Activated T-cell treated with anti-CD3 and anti-CD28 coated beads, Interleukin-2, amount 50 U/mL, for 72 hours (primary cell): ENCODE measurements at regions not wholly inside any gene's neighbourhood (a gene's known extent, or its start where the extent isn't known, plus 50 kb on each side); places are given as distances from the start of the nearest gene placed in this dataset.

Source experiments
- ATAC-seq, 2 donors: fragments of 150-1000 bp; cut with Tn5 transposase; replicated peaks in 1 of 2; 2 replicates each; pipeline ENCODE4 v1.10.0; 2021; ENCODE audit warnings: moderate library complexity in 2 of 2, mild to moderate bottlenecking in 1 of 2
- DNase-seq, 2 donors: peaks; one replicate each; pipeline ENCODE4 v3.0.0; 2021 to 2022; ENCODE audit warnings: mixed read lengths in 1 of 2
- H3K27ac Mint-ChIP-seq: one replicate; pipeline ENCODE4 v1.8.0; 2022; ENCODE audit warnings: mild to moderate bottlenecking, moderate library complexity, mixed read lengths
- H3K27me3 Mint-ChIP-seq: one replicate; pipeline ENCODE4 v1.8.0; 2022; ENCODE audit warnings: low read depth, mixed read lengths
- H3K36me3 Mint-ChIP-seq, 2 donors: one replicate each; pipeline ENCODE4 v1.8.0; 2022; ENCODE audit warnings: mixed read lengths in 2 of 2, mild to moderate bottlenecking in 1 of 2; ENCODE audit not compliant: insufficient read depth in 2 of 2
- H3K4me1 Mint-ChIP-seq: one replicate; pipeline ENCODE4 v1.8.0; 2022; ENCODE audit warnings: low read depth, mixed read lengths
- H3K4me3 Mint-ChIP-seq, 2 donors: one replicate each; pipeline ENCODE4 v1.8.0; 2022; ENCODE audit warnings: mild to moderate bottlenecking in 2 of 2, mixed read lengths in 2 of 2, moderate library complexity in 2 of 2
- H3K9me3 Mint-ChIP-seq, 2 donors: one replicate each; pipeline ENCODE4 v1.8.0; 2022; ENCODE audit warnings: mixed read lengths in 2 of 2

DNA sequence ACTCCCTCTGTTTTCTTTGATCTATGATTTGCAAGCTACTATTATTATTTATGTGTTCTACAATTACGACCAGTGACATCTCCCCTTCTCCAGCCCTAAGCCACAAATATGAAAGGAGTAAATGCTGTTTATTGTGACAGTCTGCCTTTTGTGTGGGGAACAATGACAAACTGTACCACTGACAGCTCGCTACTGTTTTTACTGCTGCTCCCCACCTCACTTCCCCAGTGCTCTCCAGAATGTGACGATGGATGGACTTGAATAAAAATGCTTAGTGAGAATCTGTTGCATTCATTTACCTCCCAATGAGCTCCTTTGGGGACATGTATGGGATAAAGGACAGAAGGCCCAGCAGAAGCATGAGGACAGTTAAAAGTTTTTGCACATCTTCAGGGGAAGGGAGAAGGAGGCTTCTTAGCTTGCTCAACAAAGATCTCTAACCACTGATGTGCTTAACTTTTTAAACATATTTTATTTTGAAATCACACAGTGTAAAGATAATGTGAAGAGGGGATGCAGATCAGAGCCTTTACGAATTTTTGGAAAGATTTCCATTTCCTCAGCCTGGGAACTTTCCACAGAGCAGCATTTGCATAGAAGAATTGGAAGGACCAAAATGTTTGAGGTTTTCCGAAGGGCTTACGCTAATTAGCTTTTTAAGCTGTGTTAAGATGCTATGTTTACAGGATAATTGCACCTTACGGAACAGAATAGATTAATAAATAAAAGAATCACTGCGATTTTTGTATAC lies 485.1 kb upstream of the TENM3 start:
- no peak overlapping the region for H3K4me3 Mint-ChIP-seq
- no peak overlapping the region for H3K27ac Mint-ChIP-seq
- no peaks in the 10 kb centered on the region for H3K27me3 Mint-ChIP-seq
- H3K4me1 Mint-ChIP-seq, result no peaks in the 10 kb centered on the region
- peaks cover 2 to 5% of the 10 kb centered on the region in 2 donors for H3K9me3 Mint-ChIP-seq
- ATAC-seq (no peak), DNase-seq (no peak)
- H3K36me3 Mint-ChIP-seq, result no peaks in the 10 kb centered on the region

DNA sequence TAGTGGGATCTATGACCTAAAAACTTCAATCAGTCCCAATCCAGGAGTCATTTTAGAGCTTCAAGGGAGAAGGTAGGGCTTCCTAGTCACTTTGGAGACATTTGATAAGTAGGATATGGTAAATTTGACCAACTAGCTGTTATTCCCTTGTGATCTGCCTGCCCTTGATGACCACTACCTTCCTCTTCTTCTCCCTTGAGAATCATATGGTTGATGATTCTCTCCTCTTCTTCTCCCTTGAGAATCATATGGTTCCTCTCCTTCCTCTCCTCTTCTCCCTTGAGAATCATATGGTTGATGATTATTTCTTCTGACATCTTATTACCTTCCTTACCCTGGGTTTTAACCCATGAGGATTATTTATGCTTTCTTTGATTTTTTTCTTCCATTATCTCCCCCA lies 482.6 kb upstream of the TENM3 start:
- no peak overlapping the region for H3K4me3 Mint-ChIP-seq
- H3K36me3 Mint-ChIP-seq, result no peaks in the 10 kb centered on the region
- peaks cover 0 to 5% of the 10 kb centered on the region in 2 donors for H3K9me3 Mint-ChIP-seq
- no peaks in the 10 kb centered on the region for H3K27me3 Mint-ChIP-seq
- H3K27ac Mint-ChIP-seq, result no peak overlapping the region
- no peak for DNase-seq
- H3K4me1 Mint-ChIP-seq, result no peaks in the 10 kb centered on the region
- ATAC-seq, result no peak

DNA sequence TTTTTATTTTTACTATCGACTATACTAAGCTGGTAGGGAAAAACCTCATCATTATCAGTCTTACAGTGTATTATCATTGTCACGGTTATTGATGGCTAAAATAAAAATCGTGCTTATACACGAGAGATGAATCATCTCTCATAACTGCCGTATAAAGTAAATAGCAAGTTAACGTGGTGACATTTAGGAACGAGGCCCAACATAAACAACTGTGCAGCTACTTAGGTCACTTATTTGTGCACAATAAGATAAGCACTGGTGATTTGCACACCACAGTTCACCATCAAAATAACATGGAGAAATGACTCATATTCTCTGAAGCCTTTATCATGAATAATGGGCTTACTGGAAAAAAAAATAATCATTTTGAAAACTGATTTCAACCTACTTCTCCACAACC lies 482.0 kb upstream of the TENM3 start:
- H3K4me3 Mint-ChIP-seq, result no peak overlapping the region
- H3K27me3 Mint-ChIP-seq, result no peaks in the 10 kb centered on the region
- peaks cover 0 to 1% of the 10 kb centered on the region in 2 donors for H3K9me3 Mint-ChIP-seq
- H3K4me1 Mint-ChIP-seq, result no peaks in the 10 kb centered on the region
- H3K27ac Mint-ChIP-seq, result no peak overlapping the region
- no peaks in the 10 kb centered on the region for H3K36me3 Mint-ChIP-seq
- DNase-seq, result no peak
- no peak for ATAC-seq

DNA sequence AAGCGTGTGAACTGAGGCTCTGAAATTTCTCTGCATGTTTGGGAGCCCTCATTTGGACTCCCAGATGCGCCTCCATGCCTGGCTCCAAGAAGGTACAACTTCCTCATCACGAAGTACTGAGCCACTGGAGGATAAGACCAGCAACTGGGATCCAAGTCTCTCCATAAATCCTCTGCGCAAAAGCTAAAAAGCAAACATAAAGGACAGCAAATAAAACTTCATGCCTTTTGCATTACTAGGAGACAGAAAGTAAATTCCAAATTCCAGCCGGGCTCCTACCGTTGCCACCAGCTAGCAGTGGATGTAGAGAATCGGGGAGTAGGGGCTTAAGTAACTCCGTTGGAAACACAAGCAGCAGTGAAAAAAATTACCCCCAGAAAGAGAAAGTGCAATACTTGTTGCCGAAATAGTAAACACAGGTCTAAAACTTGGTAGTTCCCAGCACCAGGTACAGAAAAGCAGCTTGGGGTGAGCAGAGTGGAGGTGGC lies 477.1 kb upstream of the TENM3 start:
- no peak overlapping the region for H3K4me3 Mint-ChIP-seq
- no peak for DNase-seq
- H3K4me1 Mint-ChIP-seq, result no peaks in the 10 kb centered on the region
- ATAC-seq, result no peak
- no peaks in the 10 kb centered on the region for H3K27me3 Mint-ChIP-seq
- peaks cover 1 to 3% of the 10 kb centered on the region in 2 donors for H3K9me3 Mint-ChIP-seq
- no peaks in the 10 kb centered on the region for H3K36me3 Mint-ChIP-seq
- H3K27ac Mint-ChIP-seq, result no peak overlapping the region

DNA sequence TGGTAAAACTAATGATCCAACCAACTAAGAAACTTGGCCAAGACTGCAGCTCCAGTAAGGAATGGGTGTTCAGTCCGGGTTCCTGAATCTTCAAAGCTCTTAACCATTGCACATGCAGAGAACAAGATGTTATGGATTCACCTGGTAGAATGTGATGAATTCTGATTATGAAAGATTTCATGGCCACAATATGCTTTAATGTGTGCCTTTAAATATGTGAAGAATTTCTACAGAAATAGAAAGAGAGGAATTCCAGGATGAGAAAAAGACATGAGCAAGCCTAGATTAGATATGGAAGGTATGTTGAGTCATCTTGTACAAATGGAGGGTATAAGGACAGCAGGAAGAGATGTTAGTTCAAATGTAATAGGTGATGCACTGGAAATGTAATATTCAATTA lies 472.2 kb upstream of the TENM3 start:
- DNase-seq, result no peak
- H3K9me3 Mint-ChIP-seq, result peaks cover 0 to 6% of the 10 kb centered on the region in 2 donors
- no peaks in the 10 kb centered on the region for H3K36me3 Mint-ChIP-seq
- H3K4me1 Mint-ChIP-seq, result no peaks in the 10 kb centered on the region
- no peak for ATAC-seq
- no peak overlapping the region for H3K4me3 Mint-ChIP-seq
- no peaks in the 10 kb centered on the region for H3K27me3 Mint-ChIP-seq
- no peak overlapping the region for H3K27ac Mint-ChIP-seq

DNA sequence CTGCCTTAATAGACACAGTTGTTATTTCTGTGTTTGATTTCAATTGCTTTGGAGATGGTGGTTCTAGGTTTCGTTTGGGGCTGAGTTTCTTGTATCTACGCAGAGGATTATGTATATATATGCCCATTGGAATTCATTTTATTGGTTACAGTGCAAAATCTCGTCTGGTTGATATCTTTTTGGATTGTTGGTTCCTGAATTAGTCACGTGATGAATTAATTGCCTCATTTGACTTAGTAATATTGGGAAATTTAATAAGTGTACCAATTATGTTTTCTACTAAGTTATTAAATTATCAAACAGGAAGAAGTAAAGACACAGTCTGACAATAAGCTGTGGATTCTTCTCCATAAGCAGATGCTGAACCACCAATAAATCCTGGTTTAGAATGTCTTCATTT lies 467.9 kb upstream of the TENM3 start:
- Mint-ChIP-seq H3K4me1 (no peaks in the 10 kb centered on the region), H3K9me3 (peaks cover 0 to 5% of the 10 kb centered on the region in 2 donors), H3K27me3 (no peaks in the 10 kb centered on the region), H3K27ac (no peak overlapping the region), H3K36me3 (no peaks in the 10 kb centered on the region), H3K4me3 (no peak overlapping the region)
- DNase-seq (no peak), ATAC-seq (no peak)

DNA sequence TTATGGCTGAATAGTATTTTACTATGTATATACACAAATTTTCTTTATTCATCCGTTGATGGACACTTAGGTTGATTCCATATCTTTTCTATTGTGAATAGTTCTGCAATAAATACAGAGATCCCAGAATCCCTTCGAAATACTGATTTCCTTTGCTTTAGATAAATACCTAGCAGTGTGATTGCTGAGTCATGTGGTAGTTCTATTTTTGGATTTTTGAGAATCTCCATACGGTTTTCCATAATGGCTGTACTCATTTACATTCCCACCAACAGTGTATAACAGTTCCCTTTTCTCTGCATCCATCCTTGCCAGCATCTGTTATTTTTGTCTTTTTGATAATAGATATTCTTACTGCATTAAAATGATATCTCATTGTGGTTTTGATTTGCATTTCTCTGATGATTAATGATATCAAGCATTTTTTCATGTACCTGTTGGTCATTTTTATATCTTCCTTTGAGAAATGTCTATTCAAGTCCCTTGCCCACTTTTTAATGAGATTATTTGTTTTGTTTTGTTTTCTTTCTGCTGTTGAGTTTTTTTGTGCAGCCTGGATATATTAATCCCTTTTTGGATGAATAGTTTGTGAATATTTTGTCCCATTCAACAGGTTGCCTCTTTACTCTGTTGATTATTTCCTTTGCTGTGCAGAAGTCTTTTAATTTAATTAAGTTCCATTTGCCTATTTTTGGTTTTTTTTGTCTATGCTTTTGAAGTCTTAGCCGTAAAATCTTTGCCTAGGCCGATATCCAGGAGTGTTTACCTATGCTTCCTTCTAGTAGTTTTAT lies 466.7 kb upstream of the TENM3 start:
- no peak for DNase-seq
- Mint-ChIP-seq H3K27me3 (no peaks in the 10 kb centered on the region), H3K27ac (no peak overlapping the region), H3K36me3 (no peaks in the 10 kb centered on the region), H3K4me3 (no peak overlapping the region), H3K9me3 (peaks cover 0 to 6% of the 10 kb centered on the region in 2 donors), H3K4me1 (no peaks in the 10 kb centered on the region)
- ATAC-seq, result no peak

DNA sequence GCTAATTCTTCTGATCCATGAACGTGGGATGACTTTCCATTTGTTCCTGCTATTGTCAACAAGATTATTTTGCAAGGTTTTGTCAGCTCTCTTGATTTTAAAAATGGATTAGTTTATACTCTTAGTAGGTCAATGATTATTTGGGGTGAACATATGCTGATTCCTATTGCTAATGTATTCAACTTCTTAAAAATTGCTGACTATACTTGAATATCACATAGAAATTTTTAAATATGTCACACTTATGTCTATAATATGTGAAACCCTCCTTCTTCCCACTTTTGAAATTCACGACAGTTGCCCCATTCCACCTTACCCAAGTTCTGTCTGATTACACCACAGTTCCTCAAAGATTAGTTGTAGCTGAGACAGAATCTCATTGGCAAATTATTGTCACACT lies 465.7 kb upstream of the TENM3 start:
- H3K36me3 Mint-ChIP-seq, result no peaks in the 10 kb centered on the region
- no peaks in the 10 kb centered on the region for H3K27me3 Mint-ChIP-seq
- no peak overlapping the region for H3K4me3 Mint-ChIP-seq
- no peak overlapping the region for H3K27ac Mint-ChIP-seq
- ATAC-seq, result no peak
- H3K4me1 Mint-ChIP-seq, result no peaks in the 10 kb centered on the region
- H3K9me3 Mint-ChIP-seq, result peaks cover under 1 to 7% of the 10 kb centered on the region in 2 donors
- no peak for DNase-seq

DNA sequence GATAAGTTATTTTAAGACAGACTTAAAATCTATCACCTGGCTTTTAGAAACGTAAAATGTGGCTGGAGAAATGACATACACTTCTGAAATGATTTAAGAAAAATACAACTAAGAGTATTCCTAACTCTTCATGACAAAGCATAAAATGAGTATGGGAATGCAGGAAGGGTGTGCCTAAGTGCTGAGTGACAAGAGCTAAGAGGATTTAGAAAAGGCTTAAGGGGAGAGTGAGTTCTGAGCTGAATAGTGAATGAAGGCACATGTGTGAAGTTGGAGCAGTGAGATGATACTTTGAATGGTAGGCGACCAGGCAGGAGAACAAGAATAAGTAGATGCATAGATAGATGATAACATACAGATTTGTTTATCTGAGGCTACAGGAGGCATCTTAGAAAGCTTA lies 458.3 kb upstream of the TENM3 start:
- no peak overlapping the region for H3K4me3 Mint-ChIP-seq
- no peaks in the 10 kb centered on the region for H3K27me3 Mint-ChIP-seq
- H3K27ac Mint-ChIP-seq, result no peak overlapping the region
- H3K9me3 Mint-ChIP-seq, result peaks cover 7 to 13% of the 10 kb centered on the region in 2 donors
- ATAC-seq (no peak), DNase-seq (no peak)
- H3K36me3 Mint-ChIP-seq, result peaks cover 0 to 3% of the 10 kb centered on the region in 2 donors
- H3K4me1 Mint-ChIP-seq, result no peaks in the 10 kb centered on the region

DNA sequence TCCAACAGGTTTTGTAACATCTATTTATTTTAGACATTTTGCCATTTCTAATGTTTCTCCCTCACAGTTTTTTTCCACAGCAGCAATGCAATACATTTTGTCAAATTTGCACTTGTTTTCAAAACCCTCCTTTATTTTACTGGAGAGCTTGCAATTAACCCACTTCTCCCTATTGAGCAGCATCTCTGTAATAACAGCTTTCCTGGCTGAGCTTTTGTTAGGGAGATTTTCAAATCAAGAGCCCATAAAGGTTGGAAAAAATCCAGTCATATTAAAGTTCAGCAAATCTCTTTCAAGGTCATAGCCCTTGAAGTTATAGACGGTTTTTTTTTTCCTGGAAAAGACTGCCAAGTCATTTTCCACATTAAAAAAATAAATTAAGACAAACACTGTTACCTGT lies 450.6 kb upstream of the TENM3 start:
- DNase-seq, result no peak
- H3K27me3 Mint-ChIP-seq, result no peaks in the 10 kb centered on the region

DNA sequence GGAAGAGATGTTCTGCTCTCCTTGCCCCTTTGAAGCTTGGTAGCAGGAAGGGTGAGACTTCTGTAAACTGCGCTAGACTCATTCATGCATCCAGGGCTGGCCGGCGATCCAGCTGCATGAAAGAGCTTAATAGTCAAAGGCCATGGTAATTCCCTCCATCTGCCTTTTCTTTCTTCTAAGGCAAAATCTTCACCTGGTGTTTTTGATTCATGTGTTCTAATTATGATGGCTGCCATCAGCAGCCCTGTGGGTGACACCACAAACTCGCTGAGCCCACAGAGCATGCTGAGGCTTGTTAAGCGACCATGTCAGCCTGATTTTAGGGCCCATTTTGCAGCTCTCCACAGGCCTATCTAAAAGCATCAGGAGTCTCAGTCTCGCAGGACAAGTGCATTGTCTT lies 450.1 kb upstream of the TENM3 start:
- Mint-ChIP-seq H3K4me1 (no peaks in the 10 kb centered on the region), H3K36me3 (peaks cover 0 to 2% of the 10 kb centered on the region in 2 donors), H3K4me3 (no peak overlapping the region), H3K9me3 (peaks cover 13 to 14% of the 10 kb centered on the region in 2 donors), H3K27me3 (no peaks in the 10 kb centered on the region), H3K27ac (no peak overlapping the region)
- no peak for ATAC-seq
- no peak for DNase-seq

More for the DNA sequence above, 450.6 kb upstream of the TENM3 start:
- Mint-ChIP-seq H3K27ac (no peak overlapping the region), H3K36me3 (peaks cover 0 to 3% of the 10 kb centered on the region in 2 donors), H3K9me3 (peaks cover 13 to 14% of the 10 kb centered on the region in 2 donors), H3K4me3 (no peak overlapping the region), H3K4me1 (no peaks in the 10 kb centered on the region)
- no peak for ATAC-seq

DNA sequence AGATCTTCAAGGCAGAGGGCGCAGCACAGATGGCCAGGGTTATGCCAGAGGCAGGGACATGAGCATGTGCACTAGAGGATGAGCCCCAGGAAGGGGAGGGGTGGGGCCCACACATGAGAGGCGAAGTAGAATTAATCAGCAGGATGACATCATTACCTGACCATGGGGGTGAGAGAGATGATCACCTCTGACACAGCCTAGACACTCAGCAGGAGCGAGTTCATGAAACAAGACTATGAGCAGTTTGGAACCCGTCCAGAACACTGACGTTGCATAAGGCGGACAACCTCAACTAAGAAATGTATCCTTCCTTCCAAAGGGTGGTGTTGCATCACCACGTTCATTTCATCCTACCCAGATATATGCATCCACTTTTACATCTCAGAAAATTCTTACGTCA lies 446.7 kb upstream of the TENM3 start:
- Mint-ChIP-seq H3K27me3 (no peaks in the 10 kb centered on the region), H3K4me1 (no peaks in the 10 kb centered on the region), H3K36me3 (peaks cover 0 to 2% of the 10 kb centered on the region in 2 donors), H3K9me3 (peaks cover 11 to 14% of the 10 kb centered on the region in 2 donors), H3K27ac (no peak overlapping the region), H3K4me3 (no peak overlapping the region)
- no peak for DNase-seq
- ATAC-seq, result no peak

DNA sequence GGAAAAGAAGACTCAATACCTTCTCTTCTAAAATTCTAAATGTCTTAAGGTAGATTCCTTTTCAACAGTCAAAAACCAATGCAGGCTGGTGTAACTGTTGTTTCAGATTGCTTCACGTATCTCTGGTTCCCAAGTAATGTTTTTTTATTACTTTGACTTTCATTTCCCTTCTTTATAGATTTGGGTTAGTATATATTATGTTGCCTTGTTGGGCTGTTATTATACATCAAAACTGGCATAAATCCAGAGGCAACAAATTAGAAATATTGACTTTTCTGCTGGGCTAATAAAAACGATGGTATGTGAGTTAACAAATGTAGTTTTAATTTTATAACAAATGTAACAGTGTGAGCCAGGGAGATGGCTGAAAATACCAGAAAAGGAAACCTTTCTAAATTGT lies 444.7 kb upstream of the TENM3 start:
- no peaks in the 10 kb centered on the region for H3K4me1 Mint-ChIP-seq
- ATAC-seq (no peak), DNase-seq (no peak)
- no peak overlapping the region for H3K27ac Mint-ChIP-seq
- H3K27me3 Mint-ChIP-seq, result no peaks in the 10 kb centered on the region
- peaks cover 11 to 14% of the 10 kb centered on the region in 2 donors for H3K9me3 Mint-ChIP-seq
- no peak overlapping the region for H3K4me3 Mint-ChIP-seq
- H3K36me3 Mint-ChIP-seq, result peaks cover 0 to 2% of the 10 kb centered on the region in 2 donors
